Activated T-cell treated with anti-CD3 and anti-CD28 coated beads for 24 hours (primary cell): ENCODE measurements at regions not wholly inside any gene's neighbourhood (a gene's known extent, or its start where the extent isn't known, plus 50 kb on each side); places are given as distances from the start of the nearest gene placed in this dataset.

Experiments
- DNase-seq: peaks from one replicate; pipeline ENCODE4 v3.0.0-alpha.2; 2020; ENCODE audit warnings: low read depth

DNA sequence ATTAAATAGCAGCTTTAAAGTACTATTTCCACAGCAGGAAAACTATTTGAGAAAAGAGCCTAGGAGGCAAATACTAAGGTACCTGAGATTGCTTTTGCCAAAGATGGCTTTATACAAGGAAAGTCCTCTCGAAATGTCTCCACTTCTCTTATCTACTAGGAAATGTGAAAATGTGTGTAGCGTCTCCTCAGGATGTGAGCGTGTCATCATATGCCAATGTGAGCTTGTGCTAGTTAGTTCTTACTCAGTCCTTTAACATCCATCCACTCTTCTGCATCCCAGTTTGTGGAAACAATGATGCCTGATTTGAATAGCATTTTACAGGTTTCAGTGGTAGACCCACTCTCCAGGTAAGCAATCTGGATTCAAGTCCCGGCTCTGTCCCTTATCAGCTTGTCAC is 421.0 kb downstream of the DYNC2H1 start:
- DNase-seq, result no peak

DNA sequence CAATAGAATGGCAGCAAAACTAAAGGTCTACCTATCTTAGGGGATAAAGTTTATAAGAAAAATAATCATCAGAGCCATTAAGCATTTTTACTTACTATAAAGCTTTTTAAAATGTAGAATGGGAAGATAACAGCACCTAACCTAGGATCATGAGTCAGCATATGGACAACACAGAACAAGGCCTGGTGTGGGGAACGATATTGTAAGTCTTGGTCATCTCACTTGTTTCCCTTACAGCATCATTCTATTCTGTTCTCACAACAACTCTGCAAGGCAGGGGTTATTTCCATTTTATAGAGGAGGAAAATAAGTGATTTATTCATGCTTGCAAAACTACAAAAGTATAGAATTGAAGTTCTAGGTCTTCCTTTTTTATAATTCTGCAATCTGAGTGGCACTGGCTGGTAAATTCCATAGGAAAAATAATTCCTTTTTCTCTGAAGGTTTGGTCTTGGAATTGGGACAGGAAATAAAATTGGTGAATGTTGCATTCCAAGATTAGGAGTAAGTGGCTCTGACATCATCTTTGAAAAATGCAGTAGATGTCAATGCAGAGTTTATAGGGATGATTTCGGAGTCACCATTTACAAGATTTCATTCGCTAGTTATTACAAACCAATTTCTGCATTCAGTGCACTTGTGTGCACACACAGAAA is 423.0 kb downstream of the DYNC2H1 start:
- DNase-seq, result no peak

DNA sequence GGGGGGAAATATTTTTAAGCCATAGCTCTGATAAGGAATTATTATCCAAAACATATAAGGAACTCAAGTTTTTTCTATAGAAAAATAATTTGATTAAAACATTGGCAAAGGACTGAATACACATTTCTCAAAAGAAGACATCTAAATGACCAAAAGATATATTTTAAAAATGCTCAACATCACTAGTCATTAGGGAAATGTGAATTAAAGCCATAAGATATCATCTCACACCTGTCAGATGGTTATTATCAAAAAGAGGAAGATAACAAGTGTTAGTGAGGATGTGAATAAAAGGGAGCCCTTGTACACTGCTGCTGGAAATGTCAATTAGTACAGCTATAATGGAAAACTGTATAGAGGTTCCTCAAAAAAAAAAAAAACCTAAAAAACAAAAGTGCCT is 425.0 kb downstream of the DYNC2H1 start:
- DNase-seq, result no peak

DNA sequence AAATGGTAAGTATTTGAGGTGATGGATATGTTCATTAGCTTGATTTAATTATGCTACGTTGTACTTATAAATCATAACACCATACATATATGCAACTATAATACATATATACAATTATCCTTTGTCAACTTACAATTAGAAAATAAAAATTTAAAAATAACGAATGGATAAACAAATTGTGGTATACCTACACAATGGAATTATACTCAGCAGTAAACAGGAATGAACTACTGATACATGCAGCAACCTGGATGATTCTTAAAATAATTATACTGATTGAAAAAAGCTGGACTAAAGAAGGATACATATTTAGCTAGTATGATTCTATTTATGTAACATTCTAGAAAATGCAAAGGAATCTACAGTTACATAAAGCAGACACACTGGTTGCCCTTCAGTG is 425.7 kb downstream of the DYNC2H1 start:
- DNase-seq, result no peak

DNA sequence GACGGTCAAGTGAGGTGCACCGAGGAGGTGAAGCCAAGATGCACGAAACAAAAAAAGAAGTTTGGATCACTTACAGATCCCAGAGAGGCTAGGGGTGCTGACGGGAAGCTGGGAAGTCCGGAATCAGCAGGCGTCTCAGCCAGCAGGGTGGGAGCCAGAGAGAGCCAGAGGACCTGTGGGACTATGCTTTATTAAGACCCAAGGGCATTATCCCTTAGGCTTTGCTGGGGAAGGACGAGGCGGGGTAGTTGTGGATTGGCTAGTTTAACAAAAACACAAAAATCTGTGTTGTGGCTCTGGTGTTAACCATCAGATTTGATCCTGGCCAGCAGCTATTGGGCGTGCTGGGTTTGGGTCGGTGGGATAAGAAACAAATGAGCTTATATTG is 427.1 kb downstream of the DYNC2H1 start:
- no peak for DNase-seq

DNA sequence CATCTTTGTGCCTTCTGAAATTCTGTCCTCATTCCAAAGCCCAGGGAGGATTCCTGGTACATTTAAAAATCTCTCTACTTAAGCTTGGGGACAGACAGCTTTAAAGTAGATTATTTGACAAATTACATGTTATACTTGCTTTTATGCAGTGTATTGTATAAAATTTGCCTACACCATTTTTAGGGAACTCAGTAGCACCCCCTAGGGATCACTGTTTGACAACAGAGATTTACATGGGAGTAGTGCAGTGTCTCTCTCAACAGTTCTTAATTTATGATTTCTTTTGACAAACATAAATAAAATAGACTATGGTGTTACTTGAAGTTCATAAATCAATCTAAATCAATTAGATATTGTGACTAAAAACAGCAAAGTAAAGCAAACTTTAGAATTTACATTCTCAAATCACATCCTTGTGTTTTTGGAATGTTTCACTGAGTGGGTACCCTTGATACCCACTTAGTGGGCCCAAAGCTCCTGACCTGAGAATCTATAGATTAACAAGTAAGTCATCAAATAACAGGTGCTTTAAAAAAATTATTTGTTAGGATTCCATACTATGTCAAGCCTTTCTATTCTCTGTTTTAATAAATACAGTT is 428.8 kb downstream of the DYNC2H1 start:
- no peak for DNase-seq

DNA sequence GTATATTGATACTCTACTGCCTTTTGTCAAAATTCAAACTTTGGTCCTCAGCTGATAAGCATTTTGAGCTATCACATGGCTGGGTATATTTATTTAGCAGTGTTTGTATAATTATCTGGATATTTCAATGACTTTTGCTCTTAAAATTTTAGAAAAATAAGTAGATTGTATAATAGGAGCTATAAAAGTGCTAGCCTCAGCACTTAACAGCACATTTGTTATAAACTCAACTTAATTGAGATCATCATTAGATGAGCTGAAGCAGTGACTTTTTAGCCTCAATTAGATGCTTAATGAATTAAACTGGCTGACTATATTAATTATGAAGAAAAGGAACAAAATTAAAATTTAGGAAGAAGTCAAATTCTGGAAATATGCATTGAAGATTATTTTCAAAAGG is 429.9 kb downstream of the DYNC2H1 start:
- DNase-seq, result no peak

DNA sequence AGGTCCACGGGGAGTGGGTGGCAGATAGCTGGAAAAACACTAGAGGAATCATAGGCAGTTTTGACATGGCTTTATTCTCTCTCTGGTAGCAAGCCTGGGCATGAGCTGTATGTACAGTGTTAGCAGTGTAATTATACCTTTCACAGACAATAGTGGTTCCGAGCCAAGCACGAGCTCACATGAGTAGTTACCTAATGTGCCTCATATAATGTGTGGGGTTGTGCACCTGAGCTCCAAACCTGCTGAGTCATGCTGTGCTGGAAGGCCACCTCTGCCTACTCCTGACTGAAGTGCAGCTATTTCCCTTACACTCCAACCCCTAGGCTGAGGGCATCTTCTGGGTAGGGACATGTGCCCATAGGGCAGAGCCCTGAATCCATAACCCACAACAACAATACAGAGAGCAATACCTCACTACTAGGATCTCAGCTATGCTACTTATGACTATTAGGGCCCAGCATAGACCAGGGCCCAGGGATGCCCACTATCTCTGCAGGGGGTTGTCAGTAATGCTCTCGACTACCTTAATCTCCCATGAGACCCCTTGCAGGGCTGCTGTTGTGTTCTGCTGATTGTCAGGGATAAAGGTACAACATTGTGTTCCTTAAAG is 432.1 kb downstream of the DYNC2H1 start:
- DNase-seq, result no peak

DNA sequence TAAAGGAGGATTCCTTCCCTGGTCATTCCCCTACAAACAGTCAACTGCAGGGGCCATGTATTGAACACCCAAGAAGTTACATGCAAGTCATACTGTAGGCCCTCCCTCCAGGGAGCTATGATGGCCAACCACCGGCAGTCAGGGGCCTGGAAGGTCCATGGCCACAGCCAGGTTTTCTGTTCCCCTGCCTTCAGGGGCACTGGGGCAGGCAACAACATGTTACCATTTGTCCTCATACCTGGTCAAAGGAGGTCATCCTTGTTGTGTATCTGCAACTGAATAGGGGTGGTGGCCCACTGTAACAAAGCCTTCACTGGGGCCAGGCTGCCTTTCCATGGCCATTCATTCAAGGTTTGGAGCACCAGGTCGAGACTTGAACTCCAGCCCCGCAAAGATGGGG is 433.6 kb downstream of the DYNC2H1 start:
- no peak for DNase-seq

DNA sequence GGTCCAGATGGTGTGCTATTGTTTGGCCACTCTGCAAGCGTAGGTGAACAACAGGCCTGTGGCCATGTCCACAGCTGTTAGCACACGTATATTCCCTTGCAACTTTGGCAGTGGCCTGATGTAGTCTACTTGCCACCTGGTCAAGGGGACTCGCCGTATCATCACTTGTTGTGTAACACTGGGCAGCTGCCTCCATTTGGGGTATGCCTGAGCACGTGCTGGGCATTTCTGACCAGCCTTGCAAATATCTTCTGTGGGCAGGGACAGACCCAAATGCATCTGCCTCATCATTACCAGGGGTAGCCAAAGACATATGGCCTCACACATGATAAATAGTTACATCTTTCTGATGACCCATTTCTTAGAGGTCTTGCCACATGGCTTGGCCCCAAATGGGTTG is 434.2 kb downstream of the DYNC2H1 start:
- no peak for DNase-seq

DNA sequence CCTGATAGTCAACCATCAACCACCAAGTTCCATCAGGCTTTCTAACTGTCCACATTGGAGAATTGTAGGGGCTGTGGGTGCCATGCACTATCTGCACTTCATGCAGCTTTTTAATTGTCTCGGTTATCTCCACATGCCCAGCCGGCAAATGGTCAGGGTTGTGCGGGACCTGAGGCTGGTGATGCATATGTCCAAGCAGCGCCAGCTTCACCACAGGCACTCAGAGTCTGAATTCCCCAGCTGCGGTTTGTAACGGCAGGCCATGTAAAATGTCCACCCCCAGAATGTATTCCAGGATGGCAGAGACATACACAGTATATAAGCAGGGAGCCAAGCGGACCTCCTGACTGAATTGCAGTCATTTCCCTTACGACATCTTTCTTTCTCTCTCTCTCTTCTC is 435.6 kb downstream of the DYNC2H1 start:
- no peak for DNase-seq

DNA sequence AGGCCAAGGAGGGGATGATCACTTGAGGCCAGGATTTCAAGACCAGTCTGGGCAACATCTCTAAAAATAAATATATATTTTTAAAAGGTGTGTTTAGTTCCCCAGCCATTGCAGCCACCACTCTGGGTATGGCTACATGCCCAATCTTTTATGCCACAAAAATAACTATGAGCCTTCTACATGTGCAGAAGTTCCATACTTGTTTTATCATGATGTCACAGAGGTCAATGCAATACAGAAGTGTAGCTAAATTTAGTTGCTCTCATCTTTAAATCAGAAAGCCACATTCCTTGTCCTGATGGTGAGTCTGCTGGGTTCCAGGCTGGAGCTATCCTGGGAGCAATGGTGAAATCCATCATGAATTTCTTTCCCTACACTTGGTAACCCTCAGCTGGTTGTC is 436.3 kb downstream of the DYNC2H1 start:
- no peak for DNase-seq

DNA sequence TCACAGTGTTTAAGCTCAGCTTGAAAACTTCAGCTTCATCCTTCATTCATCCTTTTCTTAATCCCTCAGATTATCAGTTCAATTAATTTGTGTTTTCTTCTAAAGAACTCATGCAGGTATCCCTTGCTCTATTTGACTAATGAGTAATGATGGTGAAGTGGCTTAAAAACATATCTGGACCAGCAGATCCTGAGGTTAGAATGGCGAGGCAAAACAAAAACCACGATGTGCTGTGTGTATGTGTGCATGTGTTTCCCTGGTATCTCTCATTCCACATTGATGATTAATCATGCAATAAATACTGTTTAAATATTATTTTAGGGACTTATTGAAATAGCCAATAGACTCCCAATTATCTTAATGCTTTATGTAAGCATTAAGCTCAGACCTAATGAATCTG is 437.0 kb downstream of the DYNC2H1 start:
- no peak for DNase-seq

DNA sequence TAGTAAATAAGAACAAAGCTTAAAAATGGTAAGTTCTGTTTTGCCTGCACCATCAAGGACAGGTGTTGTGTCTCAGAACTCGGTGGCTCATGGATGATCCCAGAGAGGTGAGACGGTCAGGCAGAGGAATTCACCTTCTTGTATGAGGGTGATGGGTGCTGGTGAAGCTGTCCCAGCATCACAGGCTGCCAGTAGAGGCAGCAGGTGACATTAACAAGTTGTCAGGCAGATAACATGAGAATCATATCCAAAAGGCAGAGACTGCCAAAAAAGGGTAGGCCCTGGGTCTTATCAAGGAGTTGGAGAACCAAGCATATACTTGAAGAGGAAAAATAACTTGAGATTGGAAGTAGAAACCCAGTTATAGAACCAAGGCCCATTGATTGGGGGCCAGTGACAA is 437.8 kb downstream of the DYNC2H1 start:
- no peak for DNase-seq

DNA sequence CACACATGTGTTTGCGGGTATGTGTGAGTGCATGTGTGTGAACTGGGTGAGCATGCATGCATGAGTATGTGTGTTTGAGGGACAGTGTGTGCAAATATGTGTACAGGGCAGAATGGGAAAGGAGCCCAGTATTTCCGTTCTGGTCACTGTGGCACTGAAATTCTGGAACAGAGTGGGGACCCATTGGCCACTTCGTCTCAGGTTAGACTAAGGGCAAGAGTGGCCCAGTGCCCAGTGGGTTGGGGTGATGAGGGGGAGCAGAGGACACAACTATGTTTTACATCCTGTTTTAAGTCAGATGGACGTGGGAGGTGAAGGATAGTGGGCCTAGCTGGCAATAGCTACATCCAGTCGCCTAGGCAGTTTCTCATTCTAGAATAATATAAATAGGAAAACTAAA is 438.5 kb downstream of the DYNC2H1 start:
- no peak for DNase-seq

DNA sequence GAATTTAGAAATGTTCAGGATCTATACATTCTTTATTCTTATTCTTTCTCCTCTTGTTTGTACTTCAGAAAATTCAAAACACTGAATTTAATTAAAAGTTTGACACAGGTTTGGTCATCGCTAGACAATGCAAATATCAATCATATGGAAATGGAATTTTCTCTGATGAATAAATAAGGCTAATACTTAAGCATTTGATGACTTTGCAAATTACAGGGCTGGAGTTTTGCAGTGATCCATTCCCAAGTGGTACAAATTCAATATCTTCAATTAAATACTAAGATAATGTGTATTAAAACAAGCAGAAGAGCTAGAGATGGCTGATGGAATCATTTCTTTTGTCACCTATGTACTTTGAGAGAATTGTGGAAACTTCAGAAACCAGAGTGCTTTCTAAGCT is 439.6 kb downstream of the DYNC2H1 start:
- no peak for DNase-seq

DNA sequence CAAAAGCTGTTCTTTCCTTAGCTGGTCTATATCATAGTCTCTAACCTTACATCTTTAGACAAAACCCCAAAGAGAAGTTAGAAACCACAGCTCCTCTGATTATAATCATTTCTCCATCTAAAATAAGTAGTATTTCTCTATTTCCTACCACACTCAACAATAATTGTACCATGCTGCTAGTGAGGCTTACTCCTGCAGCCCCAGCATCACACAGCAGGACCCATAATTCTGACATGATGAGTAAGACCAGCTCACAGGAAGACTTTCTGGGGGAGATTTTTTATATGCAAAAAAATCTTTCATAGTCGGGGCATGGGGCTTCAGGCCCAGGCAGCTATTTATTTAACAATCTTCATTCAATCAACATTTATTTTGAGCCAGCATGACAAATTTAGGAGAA is 441.6 kb downstream of the DYNC2H1 start:
- DNase-seq, result no peak

DNA sequence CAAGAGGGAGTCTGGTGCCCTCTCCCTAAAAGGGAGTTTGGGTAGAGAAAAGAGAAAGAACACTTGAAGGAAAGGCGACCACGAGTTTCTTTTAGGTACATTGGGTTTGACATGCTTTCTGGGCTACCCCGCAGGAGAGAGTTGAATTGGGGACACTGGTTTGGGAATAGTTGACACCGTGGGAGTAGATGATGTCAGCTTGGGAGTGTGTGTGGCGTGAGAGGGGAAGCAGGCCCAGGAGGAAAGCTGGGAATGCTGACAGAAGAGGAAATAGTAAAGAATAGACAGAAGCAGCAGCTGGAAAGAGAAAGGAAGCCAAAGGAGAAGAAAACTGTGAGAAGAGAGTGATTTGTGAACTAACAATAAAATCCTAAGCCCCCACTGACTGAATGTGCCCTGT is 442.9 kb downstream of the DYNC2H1 start:
- no peak for DNase-seq

DNA sequence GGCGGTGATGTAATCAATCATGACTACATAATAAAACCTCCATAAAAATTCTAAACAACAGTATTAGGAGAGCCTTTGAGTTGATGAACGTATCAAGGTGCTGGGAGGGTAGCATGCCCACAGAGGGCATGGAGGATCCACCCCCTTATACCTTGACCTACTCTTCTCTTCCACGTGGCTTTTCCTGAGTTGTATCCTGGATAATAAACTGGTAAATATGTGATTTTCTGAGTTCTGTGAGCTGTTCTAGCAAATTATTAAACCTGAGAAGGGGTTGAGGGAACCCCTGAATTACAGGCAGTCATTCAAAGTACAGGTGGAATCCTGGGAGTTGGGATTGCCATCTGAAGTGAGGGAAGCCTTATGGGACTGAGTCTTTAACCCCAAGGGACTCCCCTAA is 446.9 kb downstream of the DYNC2H1 start:
- no peak for DNase-seq

DNA sequence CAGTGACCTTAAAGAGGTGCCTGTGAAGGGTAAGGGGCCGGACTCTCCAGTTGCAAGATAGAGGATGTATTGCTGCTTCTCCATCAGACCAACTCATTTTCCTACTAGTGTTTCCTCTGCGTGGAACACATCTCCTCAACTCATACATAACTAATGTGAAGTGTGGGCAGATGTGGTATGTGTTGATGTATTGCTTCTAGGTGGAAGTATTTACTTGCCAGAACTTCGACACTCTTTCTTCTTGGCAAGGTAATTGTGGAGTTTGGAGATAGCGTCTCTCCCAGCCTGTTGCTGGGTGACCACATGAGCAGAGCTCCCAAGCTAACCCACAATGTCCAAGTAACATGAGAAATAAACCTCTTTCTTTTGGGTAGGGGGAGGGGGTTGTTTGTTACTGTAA is 456.9 kb downstream of the DYNC2H1 start:
- no peak for DNase-seq

DNA sequence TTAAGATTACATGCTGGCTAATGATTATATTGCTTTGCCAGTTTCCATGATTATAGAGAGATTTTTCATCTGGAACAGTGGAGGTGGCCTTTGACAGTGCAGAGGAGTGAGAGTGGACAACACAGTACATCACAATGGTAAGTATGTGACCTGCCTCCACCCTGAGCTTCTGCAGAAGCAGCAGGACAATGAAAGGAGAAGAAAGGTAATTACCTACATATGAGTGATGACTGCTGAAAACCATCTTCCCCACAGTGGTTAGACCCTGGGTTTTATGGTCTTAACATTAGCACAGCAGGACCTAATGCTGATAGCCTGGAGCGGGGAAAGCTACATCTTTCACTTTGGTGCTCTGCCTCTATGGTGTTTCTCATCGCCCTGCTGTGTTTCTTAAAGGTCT is 454.7 kb upstream of the DDI1 start:
- DNase-seq, result no peak

DNA sequence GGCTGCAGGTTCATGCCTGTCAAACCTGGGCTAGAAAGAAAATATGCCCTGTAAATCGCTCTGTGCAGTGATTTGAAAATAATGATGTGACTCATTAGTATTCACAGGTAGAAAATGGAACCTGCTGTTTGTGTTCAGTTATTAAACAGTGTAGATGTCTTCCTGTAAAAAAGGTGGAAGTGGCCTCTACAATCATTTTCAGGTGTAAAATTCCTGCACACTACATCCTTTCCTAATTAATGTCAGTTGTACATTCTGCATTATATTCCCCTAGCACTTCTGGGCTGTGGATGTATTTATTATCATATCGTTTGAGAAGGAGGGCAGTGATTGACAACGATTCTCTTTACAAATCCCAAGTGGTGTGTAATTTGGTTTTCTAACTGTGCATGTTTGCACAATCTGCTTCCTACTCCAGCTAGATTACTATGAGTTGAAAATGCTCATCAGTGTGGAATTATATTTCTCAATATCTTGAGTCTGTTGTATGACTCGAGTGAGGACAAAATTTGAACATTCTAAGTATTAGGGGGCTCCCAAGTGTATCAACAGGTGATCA is 454.0 kb upstream of the DDI1 start:
- DNase-seq, result no peak

DNA sequence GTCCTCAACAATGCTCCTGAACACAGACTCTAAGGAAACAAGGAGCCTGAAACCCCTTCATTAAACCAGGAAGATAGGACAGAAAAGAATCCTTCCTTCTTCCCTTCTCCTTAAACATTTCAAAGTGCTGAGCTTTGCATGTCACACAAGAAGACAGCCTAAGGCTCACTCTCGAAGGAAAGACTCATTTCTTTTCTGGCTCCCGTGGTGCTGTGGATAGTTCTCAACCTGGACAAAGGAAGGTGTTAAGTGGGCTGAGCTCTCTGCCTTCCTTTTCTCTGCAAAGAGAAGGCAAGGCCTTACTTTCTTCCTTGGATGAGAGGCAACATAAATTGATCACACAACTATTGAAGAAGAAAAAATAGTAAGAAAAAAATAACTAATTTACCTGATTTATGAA is 452.4 kb upstream of the DDI1 start:
- DNase-seq, result no peak

DNA sequence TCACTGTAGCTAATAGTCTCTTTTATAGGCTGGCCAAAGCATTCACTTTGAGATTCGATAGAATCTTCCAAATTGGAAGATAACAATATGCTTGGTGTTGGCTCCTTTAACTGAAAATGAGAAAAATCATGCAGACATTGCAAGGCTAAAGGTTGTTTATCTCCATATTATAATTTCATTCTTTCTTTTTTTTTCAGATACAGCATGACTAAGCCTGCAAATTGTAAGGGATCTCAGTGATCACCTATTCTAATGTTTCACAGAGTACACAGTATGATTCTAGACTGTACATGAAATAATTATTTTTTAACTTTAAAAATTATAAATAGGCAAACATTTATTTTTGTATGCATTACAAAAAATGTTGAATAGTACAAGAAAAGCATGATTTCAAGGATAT is 451.7 kb upstream of the DDI1 start:
- DNase-seq, result no peak
